ENCODE measurements at regions not wholly inside any gene's neighbourhood (a gene's known extent, or its start where the extent isn't known, plus 50 kb on each side); places are given as distances from the start of the nearest gene placed in this dataset.
A peak's percentile ranks its signal among the peaks of the same experiment; 100 is the strongest.

GRCh38 chr1:2930016-2930815 lies 91.1 kb upstream of the ACTRT2 start:
- no peak overlapping the region for H3K27ac ChIP-seq
- no peak overlapping the region for H3K9ac ChIP-seq
- Mint-ChIP-seq H3K9me3 (no peaks in the 10 kb centered on the region), H3K4me3 (no peak overlapping the region), H3K27me3 (ENCODE audit: insufficient read depth, low read depth) (peaks cover 8% of the 10 kb centered on the region), H3K36me3 (no peaks in the 10 kb centered on the region), H3K27ac (peak overlapping the region; percentile 87), H3K4me1 (no peaks in the 10 kb centered on the region)
- no peaks in the 10 kb centered on the region for H3K4me1 ChIP-seq
- H3F3A ChIP-seq (ENCODE audit: low read depth) = no peaks in the 10 kb centered on the region
- H3K9me3 ChIP-seq (ENCODE audit: low read depth) = no peaks in the 10 kb centered on the region
- H3K4me2 ChIP-seq = no peak overlapping the region
- H4K20me1 ChIP-seq (ENCODE audit: low read depth) = no peaks in the 10 kb centered on the region
- H3K27me3 ChIP-seq = no peaks in the 10 kb centered on the region
- H3K4me3 ChIP-seq = no peak overlapping the region
- no peak for TF ChIP-seq EZH2phosphoT487 (IDR thresholded peaks at IDR 0.05)
- no peak for TF ChIP-seq CTCF (IDR thresholded peaks at IDR 0.05)
- TF ChIP-seq EZH2 (IDR thresholded peaks at IDR 0.05) = no peak
- DNase-seq (ENCODE audit: low spot score) = no peak
- no peaks in the 10 kb centered on the region for H3K79me2 ChIP-seq (ENCODE audit: low read depth)
- no peak overlapping the region for H2AFZ ChIP-seq (replicated peaks)
- H3K36me3 ChIP-seq = no peaks in the 10 kb centered on the region

DNA sequence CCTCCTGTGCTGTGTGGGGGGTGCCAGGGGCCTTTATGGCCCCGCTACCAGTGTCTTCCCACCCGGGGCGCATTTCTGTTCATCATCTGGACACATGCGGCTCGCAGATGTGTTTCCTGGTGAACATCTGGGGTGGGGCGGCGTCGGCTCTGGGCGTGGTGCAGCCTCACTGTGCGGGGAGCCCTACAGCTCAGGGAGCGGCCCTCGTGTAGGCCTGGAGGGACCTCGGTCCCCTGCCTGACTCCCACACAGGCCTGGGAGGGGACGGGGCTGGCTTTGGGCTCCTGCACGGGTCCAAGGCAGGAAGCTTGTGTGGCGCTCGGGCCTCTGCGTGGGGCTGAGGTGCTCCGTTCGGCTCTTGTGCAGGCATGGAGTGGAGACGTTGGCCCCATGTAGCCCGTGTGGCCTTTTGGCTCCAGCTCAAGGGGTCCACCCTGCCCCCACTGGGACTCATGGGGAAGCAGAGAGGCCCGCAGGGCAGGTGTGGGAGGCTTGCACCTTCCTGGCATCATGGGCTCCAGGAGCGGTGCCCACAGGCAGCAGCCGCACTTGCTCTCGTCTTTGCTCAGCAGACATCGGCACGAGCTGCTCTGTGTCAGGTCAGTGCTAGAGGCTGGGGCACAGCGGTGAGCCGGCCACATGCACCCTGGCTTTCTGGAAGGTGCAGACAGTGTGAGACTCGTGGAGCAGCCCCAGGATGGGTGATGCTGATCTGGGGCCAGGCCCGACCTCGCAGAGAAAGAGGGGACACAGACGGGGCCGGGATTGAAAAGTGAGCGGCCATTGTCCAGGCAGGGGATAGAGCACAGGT lies 90.1 kb upstream of the ACTRT2 start:
- Histone ChIP-seq H3K27ac (no peak overlapping the region), H3K27me3 (no peaks in the 10 kb centered on the region), H3K9ac (no peak overlapping the region), H2AFZ (replicated peaks) (no peak overlapping the region), H4K20me1 (ENCODE audit: low read depth) (no peaks in the 10 kb centered on the region), H3K79me2 (ENCODE audit: low read depth) (no peaks in the 10 kb centered on the region), H3F3A (ENCODE audit: low read depth) (no peaks in the 10 kb centered on the region), H3K9me3 (ENCODE audit: low read depth) (no peaks in the 10 kb centered on the region), H3K4me3 (no peak overlapping the region), H3K4me1 (no peaks in the 10 kb centered on the region), H3K4me2 (no peak overlapping the region), H3K36me3 (no peaks in the 10 kb centered on the region)
- H3K9me3 Mint-ChIP-seq = peaks cover 2% of the 10 kb centered on the region
- TF ChIP-seq CTCF (IDR thresholded peaks at IDR 0.05) (no peak), EZH2 (IDR thresholded peaks at IDR 0.05) (no peak), EZH2phosphoT487 (IDR thresholded peaks at IDR 0.05) (no peak)
- no peak overlapping the region for H3K27ac Mint-ChIP-seq
- H3K4me1 Mint-ChIP-seq = no peaks in the 10 kb centered on the region
- no peak for DNase-seq (ENCODE audit: low spot score)
- H3K36me3 Mint-ChIP-seq = no peaks in the 10 kb centered on the region
- no peak overlapping the region for H3K4me3 Mint-ChIP-seq
- peaks cover 8% of the 10 kb centered on the region for H3K27me3 Mint-ChIP-seq (ENCODE audit: insufficient read depth, low read depth)

DNA sequence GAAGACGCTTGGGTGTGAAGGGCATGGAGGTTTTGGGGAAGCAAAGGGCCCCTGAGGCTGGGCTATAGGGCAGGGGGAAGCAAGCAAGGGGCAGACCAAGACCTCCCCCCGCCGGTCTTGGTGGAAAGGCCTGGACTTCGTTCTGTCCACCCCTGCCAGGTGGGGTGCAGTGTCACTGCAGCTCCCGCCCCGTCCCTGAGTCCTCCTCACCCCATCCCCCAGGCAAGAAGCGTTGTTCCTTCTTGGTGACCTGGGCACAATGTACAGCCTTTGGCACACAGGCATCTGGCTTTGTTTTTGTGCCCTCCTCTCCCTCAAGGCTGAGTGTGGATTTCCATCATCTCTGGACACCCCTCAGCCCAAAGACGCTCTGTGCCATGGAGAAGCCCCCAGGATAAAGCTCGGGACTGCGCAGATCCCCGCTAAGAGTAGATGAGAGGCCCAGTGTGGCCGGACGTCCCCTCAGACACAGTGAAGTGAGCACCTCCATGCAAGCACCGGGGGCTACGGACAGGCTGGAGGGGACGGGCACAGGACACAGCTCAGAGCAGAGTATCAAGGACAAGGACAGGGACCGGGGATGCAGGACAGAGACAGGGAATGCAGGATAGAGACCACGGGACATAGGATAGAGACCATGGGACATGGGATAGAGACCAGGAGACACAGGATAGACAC lies 89.4 kb upstream of the ACTRT2 start:
- Mint-ChIP-seq H3K9me3 (peaks cover 2% of the 10 kb centered on the region), H3K4me1 (peaks cover 4% of the 10 kb centered on the region), H3K27ac (peak overlapping the region; percentile 31), H3K27me3 (ENCODE audit: insufficient read depth, low read depth) (peaks cover 8% of the 10 kb centered on the region), H3K36me3 (no peaks in the 10 kb centered on the region), H3K4me3 (no peak overlapping the region)
- Histone ChIP-seq H4K20me1 (ENCODE audit: low read depth) (no peaks in the 10 kb centered on the region), H3K4me3 (no peak overlapping the region), H3K79me2 (ENCODE audit: low read depth) (no peaks in the 10 kb centered on the region), H3K36me3 (no peaks in the 10 kb centered on the region), H3K27ac (no peak overlapping the region), H3K27me3 (no peaks in the 10 kb centered on the region), H3K4me2 (no peak overlapping the region), H2AFZ (replicated peaks) (no peak overlapping the region), H3F3A (ENCODE audit: low read depth) (no peaks in the 10 kb centered on the region), H3K9me3 (ENCODE audit: low read depth) (no peaks in the 10 kb centered on the region), H3K4me1 (no peaks in the 10 kb centered on the region), H3K9ac (no peak overlapping the region)
- TF ChIP-seq EZH2 (IDR thresholded peaks at IDR 0.05) (no peak), EZH2phosphoT487 (IDR thresholded peaks at IDR 0.05) (no peak), CTCF (IDR thresholded peaks at IDR 0.05) (no peak)
- DNase-seq (ENCODE audit: low spot score) = no peak
